ENCODE measurements at regions not wholly inside any gene's neighbourhood (a gene's known extent, or its start where the extent isn't known, plus 50 kb on each side); places are given as distances from the start of the nearest gene placed in this dataset.

GRCh38 chr6:55632953-55633352, 54.0 kb upstream of the HMGCLL1 start:
- intact Hi-C loops (cut with micrococcal nuclease), result no loop called here
- DNase-seq, result no peak
- Histone ChIP-seq H3K27me3 (ENCODE audit: low read depth) (no peaks in the 10 kb centered on the region), H3K27ac (replicated peaks) (no peak overlapping the region), H3K36me3 (no peaks in the 10 kb centered on the region), H3K4me1 (no peaks in the 10 kb centered on the region), H3K4me3 (no peak overlapping the region), H3K9me3 (replicated peaks) (peaks cover 16% of the 10 kb centered on the region)
- TF ChIP-seq CTCF (IDR thresholded peaks at IDR 0.05; ENCODE audit: borderline replicate concordance), result no peak

All from left ventricle myocardium inferior (tissue), 1 donor.